Smooth muscle cell (in vitro differentiated cells): ENCODE measurements at regions not wholly inside any gene's neighbourhood (a gene's known extent, or its start where the extent isn't known, plus 50 kb on each side); places are given as distances from the start of the nearest gene placed in this dataset.

Source experiments
- DNase-seq: peaks from one replicate; lab custom pipeline; 2025; ENCODE audit not compliant: unreplicated experiment; lab: John Stamatoyannopoulos, UW
- H2AFZ ChIP-seq: fragments of 200-600 bp; sonication (generic); 2 replicates; pipeline ENCODE4 v1.6.0; 2016; ENCODE audit warnings: antibody characterized with exemption, low read depth, mild to moderate bottlenecking
- H3F3A ChIP-seq: fragments of 200-600 bp; sonication (generic); 2 replicates; pipeline ENCODE4 v1.6.0; 2017; ENCODE audit warnings: antibody characterized with exemption, low read depth
- H3K27ac ChIP-seq: fragments of 200-600 bp; sonication (generic); 2 replicates; pipeline ENCODE4 v1.5.1; 2016; ENCODE audit warnings: low read depth, mild to moderate bottlenecking
- H3K27me3 ChIP-seq: fragments of 200-600 bp; sonication (generic); 2 replicates; pipeline ENCODE4 v1.6.1; 2016; ENCODE audit warnings: low read depth, mild to moderate bottlenecking
- H3K36me3 ChIP-seq: fragments of 200-600 bp; sonication (generic); 2 replicates; pipeline ENCODE4 v1.5.1; 2016; ENCODE audit warnings: low read depth
- H3K4me1 ChIP-seq: fragments of 200-600 bp; sonication (generic); 2 replicates; pipeline ENCODE4 v1.5.1; 2016; ENCODE audit warnings: low read depth
- H3K4me2 ChIP-seq: fragments of 200-600 bp; sonication (generic); 2 replicates; pipeline ENCODE4 v1.6.0; 2016; ENCODE audit warnings: mild to moderate bottlenecking
- H3K4me3 ChIP-seq: fragments of 200-600 bp; sonication (generic); 2 replicates; pipeline ENCODE4 v1.5.1; 2016; ENCODE audit warnings: mild to moderate bottlenecking
- H3K79me2 ChIP-seq: fragments of 200-600 bp; sonication (generic); 2 replicates; pipeline ENCODE4 v1.6.0; 2016; ENCODE audit warnings: low read depth, mild to moderate bottlenecking
- H3K9ac ChIP-seq: fragments of 200-600 bp; sonication (generic); 2 replicates; pipeline ENCODE4 v1.6.0; 2016; ENCODE audit warnings: low read depth
- H3K9me3 ChIP-seq: fragments of 200-600 bp; sonication (generic); replicated peaks from 2 replicates; pipeline ENCODE4 v1.5.1; 2016; ENCODE audit warnings: low read depth
- H4K20me1 ChIP-seq: fragments of 200-600 bp; sonication (generic); 2 replicates; pipeline ENCODE4 v1.6.0; 2016; ENCODE audit warnings: low read depth
- WGBS: methylation state at CpG from one replicate; pipeline ENCODE4 v1.1.7; 2016; ENCODE audit warnings: low lambda C conversion rate; 5-methylcytosine and 5-hydroxymethylcytosine counted together
- TF ChIP-seq, protein P1 (sequence below): fragments of 200-600 bp; sonication (generic); IDR thresholded peaks from 2 replicates; pipeline ENCODE4 v1.5.1; 2017; ENCODE audit warnings: borderline replicate concordance, mild to moderate bottlenecking, antibody characterized with exemption; ENCODE audit not compliant: insufficient read depth, poor library complexity, severe bottlenecking

DNA sequence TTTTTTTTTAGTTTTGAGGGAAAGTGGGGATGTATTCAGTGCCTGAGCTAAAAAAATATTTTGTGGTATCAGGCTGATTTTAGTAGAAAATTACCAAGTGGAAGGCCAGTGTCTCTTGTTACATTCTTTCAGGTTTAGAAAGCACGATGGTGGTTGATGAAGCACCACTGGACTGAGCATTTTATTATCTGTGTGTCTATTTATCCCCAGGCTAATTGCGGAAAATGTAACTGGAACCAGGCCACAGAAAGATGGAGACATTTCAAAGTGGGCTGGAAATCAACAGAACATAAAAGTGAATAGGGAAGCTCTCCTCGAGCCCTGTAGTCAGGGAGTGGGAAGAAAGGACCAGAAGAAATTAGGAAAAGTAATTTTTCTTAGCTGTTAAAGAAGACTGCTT is 261.0 kb downstream of the STK31 start:
- WGBS, result 4% methylated on average over 3 of the region's 3 CpGs
- Histone ChIP-seq H3K27ac (peak overlapping the region; percentile 43), H3K27me3 (no peaks in the 10 kb centered on the region), H4K20me1 (no peaks in the 10 kb centered on the region), H3K9ac (no peak overlapping the region), H3K36me3 (no peaks in the 10 kb centered on the region), H3K4me3 (no peak overlapping the region), H3K79me2 (no peaks in the 10 kb centered on the region), H3K4me1 (peaks cover 9% of the 10 kb centered on the region), H2AFZ (no peak overlapping the region), H3K4me2 (peak overlapping the region; percentile 33), H3K9me3 (no peaks in the 10 kb centered on the region), H3F3A (peaks cover 12% of the 10 kb centered on the region)
- no peak for DNase-seq
- TF ChIP-seq, protein P1, sequence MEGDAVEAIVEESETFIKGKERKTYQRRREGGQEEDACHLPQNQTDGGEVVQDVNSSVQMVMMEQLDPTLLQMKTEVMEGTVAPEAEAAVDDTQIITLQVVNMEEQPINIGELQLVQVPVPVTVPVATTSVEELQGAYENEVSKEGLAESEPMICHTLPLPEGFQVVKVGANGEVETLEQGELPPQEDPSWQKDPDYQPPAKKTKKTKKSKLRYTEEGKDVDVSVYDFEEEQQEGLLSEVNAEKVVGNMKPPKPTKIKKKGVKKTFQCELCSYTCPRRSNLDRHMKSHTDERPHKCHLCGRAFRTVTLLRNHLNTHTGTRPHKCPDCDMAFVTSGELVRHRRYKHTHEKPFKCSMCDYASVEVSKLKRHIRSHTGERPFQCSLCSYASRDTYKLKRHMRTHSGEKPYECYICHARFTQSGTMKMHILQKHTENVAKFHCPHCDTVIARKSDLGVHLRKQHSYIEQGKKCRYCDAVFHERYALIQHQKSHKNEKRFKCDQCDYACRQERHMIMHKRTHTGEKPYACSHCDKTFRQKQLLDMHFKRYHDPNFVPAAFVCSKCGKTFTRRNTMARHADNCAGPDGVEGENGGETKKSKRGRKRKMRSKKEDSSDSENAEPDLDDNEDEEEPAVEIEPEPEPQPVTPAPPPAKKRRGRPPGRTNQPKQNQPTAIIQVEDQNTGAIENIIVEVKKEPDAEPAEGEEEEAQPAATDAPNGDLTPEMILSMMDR, result no peak

DNA sequence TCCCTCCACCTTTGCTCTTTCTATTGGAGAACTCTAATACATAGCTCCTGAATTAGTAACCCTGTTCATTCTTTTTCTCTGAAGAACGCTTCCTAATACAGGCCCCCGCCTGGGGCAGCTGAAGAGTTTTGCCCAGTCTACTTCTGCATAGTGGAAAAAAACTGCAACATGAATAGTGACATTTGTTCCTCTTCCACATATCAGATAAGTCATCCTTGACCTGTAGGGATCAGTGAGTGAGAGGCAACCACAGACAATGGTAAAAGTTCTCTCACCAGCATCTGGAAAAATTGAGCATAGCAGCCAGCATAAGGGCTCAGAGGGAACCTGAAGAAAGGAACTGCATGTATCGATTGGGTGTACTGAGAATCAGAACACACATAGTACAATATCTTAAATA is 262.0 kb downstream of the STK31 start:
- no peak for DNase-seq
- peaks cover 12% of the 10 kb centered on the region for H3F3A ChIP-seq
- H3K36me3 ChIP-seq, result no peaks in the 10 kb centered on the region
- H4K20me1 ChIP-seq, result no peaks in the 10 kb centered on the region
- no peak overlapping the region for H3K4me2 ChIP-seq
- H2AFZ ChIP-seq, result no peak overlapping the region
- no peaks in the 10 kb centered on the region for H3K9me3 ChIP-seq
- no peaks in the 10 kb centered on the region for H3K27me3 ChIP-seq
- H3K79me2 ChIP-seq, result no peaks in the 10 kb centered on the region
- H3K27ac ChIP-seq, result no peak overlapping the region
- peaks cover 9% of the 10 kb centered on the region for H3K4me1 ChIP-seq
- H3K4me3 ChIP-seq, result no peak overlapping the region
- no peak overlapping the region for H3K9ac ChIP-seq
- 95% methylated on average over 3 of the region's 3 CpGs for WGBS
- TF ChIP-seq, protein P1, result no peak

DNA sequence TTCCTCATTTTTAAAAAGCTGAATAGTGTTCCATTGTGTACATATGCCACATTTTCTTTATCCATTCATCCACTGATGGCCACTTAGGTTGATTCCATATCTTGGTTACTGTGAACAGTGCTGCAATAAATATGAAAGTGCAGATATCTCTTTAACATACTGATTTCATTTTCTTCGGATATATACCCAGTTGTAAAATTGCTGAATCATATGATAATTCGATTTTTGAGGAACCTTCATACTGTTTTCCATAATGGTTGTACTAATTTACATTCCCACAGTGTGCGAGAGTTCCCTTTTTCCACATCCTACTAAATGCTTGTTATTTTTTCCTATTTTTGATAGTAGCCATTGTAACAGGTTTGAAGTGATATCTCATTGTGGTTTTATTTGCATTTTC is 263.2 kb downstream of the STK31 start:
- no peak for DNase-seq
- H3K4me2 ChIP-seq, result no peak overlapping the region
- H3K36me3 ChIP-seq, result no peaks in the 10 kb centered on the region
- 89% methylated on average over 3 of the region's 3 CpGs for WGBS
- no peak overlapping the region for H3K27ac ChIP-seq
- no peak overlapping the region for H2AFZ ChIP-seq
- no peak overlapping the region for H3K4me3 ChIP-seq
- H3K9ac ChIP-seq, result no peak overlapping the region
- H3K27me3 ChIP-seq, result no peaks in the 10 kb centered on the region
- H3K4me1 ChIP-seq, result peaks cover 3% of the 10 kb centered on the region
- H3F3A ChIP-seq, result peaks cover 12% of the 10 kb centered on the region
- no peaks in the 10 kb centered on the region for H4K20me1 ChIP-seq
- H3K9me3 ChIP-seq, result no peaks in the 10 kb centered on the region
- TF ChIP-seq, protein P1, result no peak
- H3K79me2 ChIP-seq, result no peaks in the 10 kb centered on the region

DNA sequence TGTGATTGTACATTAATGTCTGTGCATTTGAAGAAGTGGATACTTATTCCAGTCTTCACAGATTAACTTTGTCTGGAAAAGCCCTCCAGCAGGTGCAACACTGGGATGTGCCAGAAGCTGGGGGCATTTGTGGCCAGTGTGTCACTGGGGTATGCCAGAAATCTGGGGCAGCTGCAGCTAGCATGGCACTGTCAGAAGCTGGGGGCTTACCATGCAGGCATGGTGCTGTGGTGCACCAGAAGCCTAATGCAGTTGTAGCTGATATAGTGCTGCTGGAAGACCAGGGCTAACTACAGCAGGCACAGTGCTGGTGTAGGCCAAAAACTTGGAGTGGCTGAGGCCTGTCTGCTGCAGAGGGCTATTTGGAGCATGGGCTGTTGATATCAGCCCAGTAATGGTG is 270.1 kb downstream of the STK31 start:
- DNase-seq, result no peak
- no peak overlapping the region for H3K4me2 ChIP-seq

More for the DNA sequence above, 270.1 kb downstream of the STK31 start:
- Histone ChIP-seq H3K4me1 (no peaks in the 10 kb centered on the region), H3F3A (no peaks in the 10 kb centered on the region), H3K4me3 (no peak overlapping the region), H3K79me2 (no peaks in the 10 kb centered on the region), H3K36me3 (no peaks in the 10 kb centered on the region), H3K9ac (no peak overlapping the region), H3K27ac (no peak overlapping the region), H4K20me1 (no peaks in the 10 kb centered on the region), H2AFZ (no peak overlapping the region), H3K27me3 (no peaks in the 10 kb centered on the region), H3K9me3 (no peaks in the 10 kb centered on the region)
- TF ChIP-seq, protein P1, result no peak
